Lower leg skin (tissue), 4 donors: ENCODE measurements at regions not wholly inside any gene's neighbourhood (a gene's known extent, or its start where the extent isn't known, plus 50 kb on each side); places are given as distances from the start of the nearest gene placed in this dataset.

Experiments used
- DNase-seq, 2 donors: peaks; one replicate each; pipeline ENCODE4 v3.0.0-alpha.2; 2019; ENCODE audit warnings: low spot score in 2 of 2
- H3K4me3 ChIP-seq: fragments of 200-600 bp; sonication (generic); 2 replicates; pipeline ENCODE4 v1.5.1; 2017; ENCODE audit warnings: mild to moderate bottlenecking, low read depth; ENCODE audit not compliant: poor library complexity, severe bottlenecking
- POLR2A ChIP-seq, 2 donors: fragments of 450-650 bp; IDR thresholded peaks; one replicate each; pipeline ENCODE4 v1.6.1; 2016 to 2017; ENCODE audit warnings: antibody characterized with exemption in 2 of 2, mild to moderate bottlenecking in 1 of 2, moderate library complexity in 1 of 2
- WGBS, 2 donors: methylation state at CpG; one replicate each; pipeline ENCODE4 v1.1.5; 2018; 5-methylcytosine and 5-hydroxymethylcytosine counted together
- intact Hi-C: fragments of 100-400 bp; cut with DNase I; formaldehyde crosslinking; loops from one replicate; pipeline ENCODE4 v1.15.0; 2023; ENCODE audit warnings: low total_unique reads
- TF ChIP-seq, protein P1 (sequence below), 3 donors: fragments of 450-650 bp; IDR thresholded peaks; one replicate each; pipeline ENCODE4 v1.5.1; 2016; ENCODE audit warnings: antibody characterized with exemption in 3 of 3, mild to moderate bottlenecking in 3 of 3, moderate library complexity in 2 of 3

DNA sequence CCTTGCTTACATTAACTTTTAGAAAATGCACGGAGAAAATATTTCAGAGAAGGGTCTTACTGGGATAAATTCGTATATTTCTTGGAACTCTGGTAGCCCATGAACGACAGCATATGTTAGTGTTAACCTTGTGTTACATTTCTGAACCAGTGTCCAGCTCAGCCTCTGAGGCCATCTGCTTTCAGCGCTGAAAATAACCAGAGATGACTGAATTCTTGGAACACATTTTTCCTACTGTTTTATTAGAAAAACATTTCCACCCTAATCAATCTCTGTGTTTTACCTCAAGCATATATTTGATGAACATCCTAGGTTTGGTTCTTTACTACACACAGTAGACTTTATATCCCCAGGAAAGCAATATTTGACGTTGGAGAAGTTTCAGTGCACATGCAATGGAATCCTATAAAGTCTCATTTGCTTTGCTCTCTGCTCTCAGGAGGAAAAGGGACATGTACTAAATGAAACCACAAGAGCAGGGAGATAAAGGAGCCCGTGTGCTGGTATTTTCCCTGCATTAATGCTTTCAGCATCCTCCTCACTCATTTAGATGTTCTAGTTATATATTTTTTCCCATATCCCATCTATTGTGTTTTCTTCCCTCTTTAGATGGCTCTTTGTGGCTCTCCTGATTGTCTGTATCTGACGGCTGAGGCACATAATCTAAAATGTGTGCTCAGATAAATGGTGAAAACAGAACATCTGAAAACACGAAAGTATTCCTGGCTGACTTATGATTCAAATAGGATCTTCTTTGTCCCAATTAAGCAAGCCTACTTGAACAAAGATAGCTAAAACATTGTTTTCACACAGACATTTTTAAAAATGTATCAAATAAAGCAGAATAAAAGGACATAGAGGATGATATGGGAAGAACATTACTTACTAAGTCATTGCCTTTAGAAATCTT, 151.7 kb upstream of the KCNMB2 start:
- no peak overlapping the region for H3K4me3 ChIP-seq
- TF ChIP-seq POLR2A (IDR thresholded peaks at IDR 0.05) = no peak
- TF ChIP-seq, protein P1, sequence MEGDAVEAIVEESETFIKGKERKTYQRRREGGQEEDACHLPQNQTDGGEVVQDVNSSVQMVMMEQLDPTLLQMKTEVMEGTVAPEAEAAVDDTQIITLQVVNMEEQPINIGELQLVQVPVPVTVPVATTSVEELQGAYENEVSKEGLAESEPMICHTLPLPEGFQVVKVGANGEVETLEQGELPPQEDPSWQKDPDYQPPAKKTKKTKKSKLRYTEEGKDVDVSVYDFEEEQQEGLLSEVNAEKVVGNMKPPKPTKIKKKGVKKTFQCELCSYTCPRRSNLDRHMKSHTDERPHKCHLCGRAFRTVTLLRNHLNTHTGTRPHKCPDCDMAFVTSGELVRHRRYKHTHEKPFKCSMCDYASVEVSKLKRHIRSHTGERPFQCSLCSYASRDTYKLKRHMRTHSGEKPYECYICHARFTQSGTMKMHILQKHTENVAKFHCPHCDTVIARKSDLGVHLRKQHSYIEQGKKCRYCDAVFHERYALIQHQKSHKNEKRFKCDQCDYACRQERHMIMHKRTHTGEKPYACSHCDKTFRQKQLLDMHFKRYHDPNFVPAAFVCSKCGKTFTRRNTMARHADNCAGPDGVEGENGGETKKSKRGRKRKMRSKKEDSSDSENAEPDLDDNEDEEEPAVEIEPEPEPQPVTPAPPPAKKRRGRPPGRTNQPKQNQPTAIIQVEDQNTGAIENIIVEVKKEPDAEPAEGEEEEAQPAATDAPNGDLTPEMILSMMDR (IDR thresholded peaks at IDR 0.05) = no peak
- WGBS, 2 donors = 58% methylated on average over 8 of the region's 8 CpGs
- intact Hi-C loops = no loop called here
- no peak for DNase-seq

- H3K4me3 ChIP-seq = no peak overlapping the region
- intact Hi-C loops = no loop called here
- DNase-seq = peak in 1 of 2 donors; percentile 24
- TF ChIP-seq, protein P1 (IDR thresholded peaks at IDR 0.05) = peak in 1 of 3 donors; percentile 39
- TF ChIP-seq POLR2A (IDR thresholded peaks at IDR 0.05) = no peak
- WGBS, 2 donors = 54 to 56% methylated on average over 5 of the region's 5 CpGs
Measured at GRCh38 chr3:178385280-178385952, 150.8 kb upstream of the KCNMB2 start.

DNA sequence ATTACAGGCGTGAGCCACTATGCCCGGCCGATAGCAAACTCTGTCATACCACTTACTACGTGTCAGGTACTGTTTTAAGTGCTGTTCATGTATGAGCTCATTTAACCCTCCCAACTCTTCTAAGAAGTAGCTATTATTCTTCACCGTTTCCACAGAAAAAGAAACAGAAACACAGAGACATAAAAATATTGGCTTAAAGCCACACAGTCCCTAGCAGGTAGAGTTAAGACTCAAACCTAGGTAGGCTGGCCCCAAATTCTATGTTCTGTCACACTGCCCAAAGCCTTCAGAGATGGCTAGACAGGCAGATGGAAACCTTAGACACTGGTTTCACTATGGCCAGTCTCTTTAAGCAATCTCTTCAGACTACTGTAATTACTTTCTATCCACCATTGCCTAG, 149.8 kb upstream of the KCNMB2 start:
- no peak for DNase-seq
- 78 to 83% methylated on average over 5 of the region's 5 CpGs for WGBS, 2 donors
- TF ChIP-seq, protein P1 (IDR thresholded peaks at IDR 0.05) = no peak
- TF ChIP-seq POLR2A (IDR thresholded peaks at IDR 0.05) = no peak
- H3K4me3 ChIP-seq = no peak overlapping the region
- intact Hi-C loops = no loop called here

GRCh38 chr3:178386880-178387279, 149.4 kb upstream of the KCNMB2 start:
- no peak for DNase-seq
- intact Hi-C loops = no loop called here
- H3K4me3 ChIP-seq = no peak overlapping the region
- TF ChIP-seq, protein P1 (IDR thresholded peaks at IDR 0.05) = no peak
- TF ChIP-seq POLR2A (IDR thresholded peaks at IDR 0.05) = no peak
- 89 to 94% methylated on average over 1 of the region's 1 CpG for WGBS, 2 donors

GRCh38 chr3:178388473-178388872, 147.8 kb upstream of the KCNMB2 start:
- H3K4me3 ChIP-seq = no peak overlapping the region
- TF ChIP-seq, protein P1 (IDR thresholded peaks at IDR 0.05) = no peak
- TF ChIP-seq POLR2A (IDR thresholded peaks at IDR 0.05) = no peak
- intact Hi-C loops = no loop called here
- WGBS, 2 donors = 86 to 89% methylated on average over 2 of the region's 2 CpGs
- DNase-seq = no peak
